B cell (primary cell): ENCODE measurements at regions not wholly inside any gene's neighbourhood (a gene's known extent, or its start where the extent isn't known, plus 50 kb on each side); places are given as distances from the start of the nearest gene placed in this dataset.

Experiments used
- CTCF ChIP-seq: fragments of 200-600 bp; IDR thresholded peaks from one replicate; pipeline ENCODE4 v1.8.0; 2022; ENCODE audit warnings: antibody characterized with exemption, mild to moderate bottlenecking
- EZH2 ChIP-seq: IDR thresholded peaks from 2 replicates; pipeline ENCODE4 v1.6.1; 2012; ENCODE audit warnings: borderline replicate concordance, low read depth, mild to moderate bottlenecking, moderate library complexity, low read length; ENCODE audit not compliant: insufficient read depth, poor library complexity, severe bottlenecking

GRCh38 chr11:93080146-93080759, 110.8 kb downstream of the MTNR1B start:
- TF ChIP-seq CTCF: no peak
- no peak for TF ChIP-seq EZH2
